A549 (cell line): ENCODE measurements at regions not wholly inside any gene's neighbourhood (a gene's known extent, or its start where the extent isn't known, plus 50 kb on each side); places are given as distances from the start of the nearest gene placed in this dataset.

Experiments
- BHLHE40 ChIP-seq: IDR thresholded peaks from 2 replicates; pipeline ENCODE4 v1.6.1; 2012; ENCODE audit warnings: low read depth, low read length, inconsistent platforms
- ESRRA ChIP-seq: fragments of 150-350 bp; IDR thresholded peaks from 2 replicates; pipeline ENCODE4 v1.6.1; 2014; ENCODE audit warnings: mild to moderate bottlenecking, low read length, borderline replicate concordance
- FOSL2 ChIP-seq, 2 experiments: fragments of 450-650 bp in 1 of 2; fragments of >200 bp in 1 of 2; sonication (Bioruptor Twin) in 1 of 2; formaldehyde crosslinking; IDR thresholded peaks; 2 replicates each; pipeline versions ENCODE4 v1.5.0 to v1.6.1; 2016 to 2020; ENCODE audit warnings: mild to moderate bottlenecking in 1 of 2, moderate library complexity in 1 of 2
- KDM1A ChIP-seq: fragments of 200-600 bp; sonication (generic); IDR thresholded peaks from 2 replicates; pipeline ENCODE4 v1.6.1; 2016; ENCODE audit warnings: low read depth, mild to moderate bottlenecking
- NPAS2 ChIP-seq: fragments of 250-450 bp; sonication (Bioruptor Pico); IDR thresholded peaks from 2 replicates; pipeline ENCODE4 v1.8.0; 2022; ENCODE audit warnings: mild to moderate bottlenecking, moderate library complexity, borderline replicate concordance
- POLR2A ChIP-seq: IDR thresholded peaks from 2 replicates; pipeline ENCODE4 v1.6.1; 2012; ENCODE audit warnings: mild to moderate bottlenecking, low read length
- TF ChIP-seq, protein P1 (sequence below): fragments of >200 bp; sonication (Bioruptor Twin); formaldehyde crosslinking; IDR thresholded peaks from 3 replicates; pipeline ENCODE4 v1.5.1; 2016
- TF ChIP-seq, protein P2 (sequence below): IDR thresholded peaks from 2 replicates; pipeline ENCODE4 v1.6.1; 2012

DNA sequence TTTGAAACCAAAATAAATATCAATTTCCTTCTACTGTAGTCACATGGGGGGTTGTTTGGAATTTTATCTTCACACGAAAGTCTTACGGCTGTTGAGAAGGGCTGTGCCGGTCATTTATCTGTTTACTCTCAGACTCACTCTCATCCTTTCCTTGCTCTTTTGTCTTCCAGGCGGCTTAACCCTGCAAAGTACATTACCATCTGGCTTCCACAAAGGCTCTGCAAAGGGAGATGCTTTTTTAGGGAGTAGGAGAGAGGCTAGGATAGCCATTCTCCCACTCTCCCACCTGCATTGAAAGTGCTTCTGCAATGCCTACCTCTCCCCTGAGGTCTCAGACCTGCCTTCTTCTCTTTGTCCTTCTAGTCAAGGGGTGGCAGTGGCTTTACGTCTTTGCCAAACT is 247.6 kb downstream of the MEIS1 start:
- TF ChIP-seq, protein P1, sequence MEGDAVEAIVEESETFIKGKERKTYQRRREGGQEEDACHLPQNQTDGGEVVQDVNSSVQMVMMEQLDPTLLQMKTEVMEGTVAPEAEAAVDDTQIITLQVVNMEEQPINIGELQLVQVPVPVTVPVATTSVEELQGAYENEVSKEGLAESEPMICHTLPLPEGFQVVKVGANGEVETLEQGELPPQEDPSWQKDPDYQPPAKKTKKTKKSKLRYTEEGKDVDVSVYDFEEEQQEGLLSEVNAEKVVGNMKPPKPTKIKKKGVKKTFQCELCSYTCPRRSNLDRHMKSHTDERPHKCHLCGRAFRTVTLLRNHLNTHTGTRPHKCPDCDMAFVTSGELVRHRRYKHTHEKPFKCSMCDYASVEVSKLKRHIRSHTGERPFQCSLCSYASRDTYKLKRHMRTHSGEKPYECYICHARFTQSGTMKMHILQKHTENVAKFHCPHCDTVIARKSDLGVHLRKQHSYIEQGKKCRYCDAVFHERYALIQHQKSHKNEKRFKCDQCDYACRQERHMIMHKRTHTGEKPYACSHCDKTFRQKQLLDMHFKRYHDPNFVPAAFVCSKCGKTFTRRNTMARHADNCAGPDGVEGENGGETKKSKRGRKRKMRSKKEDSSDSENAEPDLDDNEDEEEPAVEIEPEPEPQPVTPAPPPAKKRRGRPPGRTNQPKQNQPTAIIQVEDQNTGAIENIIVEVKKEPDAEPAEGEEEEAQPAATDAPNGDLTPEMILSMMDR: no peak
- TF ChIP-seq POLR2A (no peak), NPAS2 (CRISPR knock-in tag) (no peak), BHLHE40 (no peak), ESRRA (no peak), FOSL2 (IDR thresholded peaks at IDR 0.05) (no peak), FOSL2 (CRISPR knock-in tag; IDR thresholded peaks at IDR 0.05) (no peak), KDM1A (no peak)
- TF ChIP-seq, protein P2, sequence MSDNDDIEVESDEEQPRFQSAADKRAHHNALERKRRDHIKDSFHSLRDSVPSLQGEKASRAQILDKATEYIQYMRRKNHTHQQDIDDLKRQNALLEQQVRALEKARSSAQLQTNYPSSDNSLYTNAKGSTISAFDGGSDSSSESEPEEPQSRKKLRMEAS: no peak
